ENCODE measurements at regions not wholly inside any gene's neighbourhood (a gene's known extent, or its start where the extent isn't known, plus 50 kb on each side); places are given as distances from the start of the nearest gene placed in this dataset.
"Not testable (repeated sequence)": the region's sequence is repeated elsewhere in the genome, so short reads cannot be mapped to it uniquely, and the experiment has no call there.

DNA sequence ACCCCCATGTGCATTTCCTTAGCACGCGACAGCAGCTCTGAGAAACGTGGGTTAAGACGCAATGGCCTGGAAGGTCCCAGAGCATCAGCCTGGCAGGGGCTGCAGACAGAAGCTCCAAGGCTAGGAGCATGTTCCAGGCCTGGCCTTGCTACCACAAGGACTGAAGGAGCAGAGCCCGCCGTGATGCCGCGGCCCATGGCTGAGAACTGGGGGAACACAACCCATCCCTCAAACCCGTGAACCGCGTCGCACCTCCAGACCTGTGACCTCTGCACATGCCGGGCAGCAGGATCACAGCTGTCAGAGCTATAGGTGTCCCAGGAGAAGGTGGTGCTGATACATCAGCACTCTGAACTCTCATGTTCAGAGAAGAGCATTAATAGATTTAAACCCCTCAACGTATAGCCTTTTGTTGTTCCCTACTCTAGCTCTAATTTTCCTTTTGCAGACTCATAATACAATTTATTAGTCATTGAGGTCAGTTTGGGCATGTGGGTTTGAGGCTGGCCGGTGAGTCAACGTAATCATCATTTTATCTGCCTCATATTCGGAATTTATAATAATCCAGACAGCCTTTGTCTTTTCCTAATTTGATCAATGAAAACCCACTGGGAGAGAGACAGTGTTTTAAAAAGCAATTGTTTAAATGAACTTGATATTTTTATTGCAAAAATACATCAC lies 222.5 kb upstream of the TCERG1L start:
- DNase-seq, result no peak

DNA sequence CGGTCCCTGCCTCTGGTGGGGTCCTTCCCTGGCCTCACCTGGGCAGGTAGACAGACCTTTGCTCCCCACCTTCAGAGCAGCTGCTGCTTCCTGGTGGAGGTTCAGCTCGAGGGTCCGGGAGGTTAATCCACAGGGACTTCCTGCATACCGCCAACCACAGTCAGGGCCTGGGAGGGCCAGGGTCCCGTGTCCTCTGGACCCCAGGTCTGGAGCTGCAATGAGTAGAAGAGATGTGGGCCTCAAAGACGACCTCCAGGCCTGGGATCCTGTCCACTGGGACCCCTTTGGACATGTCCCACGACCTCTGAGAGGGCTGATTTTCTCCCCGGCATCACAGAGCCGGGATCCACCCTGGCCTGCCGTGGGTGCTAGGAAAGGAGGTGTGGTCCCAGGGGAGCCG lies 223.3 kb upstream of the TCERG1L start:
- DNase-seq, result no peak

DNA sequence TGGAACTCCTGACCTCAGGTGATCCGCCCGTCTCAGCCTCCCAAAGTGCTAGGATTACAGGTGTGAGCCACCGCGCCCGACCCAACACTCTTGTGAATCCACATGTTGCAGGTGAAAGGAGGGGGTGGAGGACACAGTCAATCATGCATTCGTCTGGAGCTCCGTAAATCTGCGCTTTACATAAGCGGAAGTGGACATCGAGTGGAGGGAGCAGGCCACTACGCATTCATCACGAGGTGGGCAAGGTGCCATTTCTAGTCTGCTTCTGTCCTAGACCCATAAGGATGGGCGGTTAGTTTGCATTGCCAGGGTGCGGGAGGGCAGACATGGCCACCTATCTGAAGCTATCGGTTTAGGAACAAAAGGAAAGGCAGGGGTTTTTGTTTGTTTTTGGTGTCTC lies 225.2 kb upstream of the TCERG1L start:
- no peak for DNase-seq

DNA sequence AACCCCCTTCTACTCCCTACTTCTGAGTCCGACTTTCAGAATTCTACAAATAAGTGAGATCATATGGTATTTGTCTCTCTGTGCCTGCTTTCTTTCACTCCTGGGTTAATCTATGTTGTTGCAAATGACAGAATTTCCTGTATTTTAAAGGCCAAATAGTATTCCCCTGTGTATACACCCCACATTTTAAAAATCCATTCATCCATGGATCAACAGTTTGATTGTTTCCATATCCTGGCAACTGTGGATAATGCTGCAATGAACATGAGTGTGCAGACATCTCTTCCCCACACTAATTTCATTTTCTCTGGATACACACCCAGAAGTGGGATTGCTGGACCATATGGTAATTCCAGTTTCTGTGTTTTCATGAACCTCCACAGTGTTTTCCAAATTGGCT lies 225.8 kb upstream of the TCERG1L start:
- DNase-seq, result no peak

DNA sequence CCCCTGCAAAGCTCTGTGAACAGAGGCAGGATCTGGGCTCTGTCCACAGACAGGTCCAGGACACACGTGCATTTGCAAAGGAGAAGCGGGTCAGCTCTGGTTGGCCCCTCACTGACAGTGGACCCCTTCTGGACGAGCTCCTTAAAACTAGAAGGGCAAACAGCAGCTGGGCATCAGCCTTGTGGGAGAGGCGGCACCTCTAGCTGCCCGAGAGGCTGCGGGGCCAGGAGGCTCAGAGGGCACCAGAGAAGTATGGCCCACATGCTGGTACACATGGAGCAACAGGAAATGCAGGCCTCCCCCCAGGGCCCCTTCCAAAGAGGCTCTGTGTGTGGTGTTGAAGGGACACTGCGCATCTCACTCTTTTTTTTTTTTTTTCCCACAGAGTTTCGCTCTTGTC lies 233.0 kb upstream of the TCERG1L start:
- DNase-seq, result no peak

DNA sequence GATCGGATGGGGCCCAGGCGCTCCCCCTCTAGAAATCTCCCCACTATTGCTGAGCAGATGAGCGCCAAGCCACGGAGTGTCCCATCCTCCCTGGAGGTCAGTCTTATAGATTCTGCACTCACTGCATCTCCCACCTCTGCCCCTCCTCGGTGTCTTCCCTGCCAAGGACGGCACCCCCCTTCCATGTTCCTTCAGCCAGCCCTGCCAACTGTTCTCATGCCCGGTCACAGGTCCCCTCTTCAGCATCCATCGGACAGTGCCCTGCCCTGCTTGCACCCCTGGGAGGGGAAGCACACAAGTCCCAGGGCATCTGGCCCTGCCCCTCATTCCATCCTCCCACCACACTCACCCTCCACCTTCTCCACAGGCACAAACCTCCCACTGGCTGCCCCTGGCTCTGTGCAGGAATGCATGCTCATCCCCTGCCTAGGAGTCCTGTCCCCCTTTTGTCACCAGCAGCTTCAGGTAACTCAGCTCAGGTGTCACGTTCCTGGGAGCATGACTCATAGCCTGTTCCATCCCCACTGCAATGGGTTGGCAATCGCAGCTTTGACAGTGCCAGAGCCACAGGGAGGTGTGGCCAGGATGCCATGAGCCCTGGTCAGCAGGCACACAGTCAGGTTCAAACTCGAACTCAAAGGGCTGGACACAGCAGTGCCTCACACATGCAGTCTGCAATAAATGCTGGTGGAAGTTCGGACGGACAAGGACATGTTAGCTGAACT lies 234.7 kb upstream of the TCERG1L start:
- DNase-seq, result no peak

DNA sequence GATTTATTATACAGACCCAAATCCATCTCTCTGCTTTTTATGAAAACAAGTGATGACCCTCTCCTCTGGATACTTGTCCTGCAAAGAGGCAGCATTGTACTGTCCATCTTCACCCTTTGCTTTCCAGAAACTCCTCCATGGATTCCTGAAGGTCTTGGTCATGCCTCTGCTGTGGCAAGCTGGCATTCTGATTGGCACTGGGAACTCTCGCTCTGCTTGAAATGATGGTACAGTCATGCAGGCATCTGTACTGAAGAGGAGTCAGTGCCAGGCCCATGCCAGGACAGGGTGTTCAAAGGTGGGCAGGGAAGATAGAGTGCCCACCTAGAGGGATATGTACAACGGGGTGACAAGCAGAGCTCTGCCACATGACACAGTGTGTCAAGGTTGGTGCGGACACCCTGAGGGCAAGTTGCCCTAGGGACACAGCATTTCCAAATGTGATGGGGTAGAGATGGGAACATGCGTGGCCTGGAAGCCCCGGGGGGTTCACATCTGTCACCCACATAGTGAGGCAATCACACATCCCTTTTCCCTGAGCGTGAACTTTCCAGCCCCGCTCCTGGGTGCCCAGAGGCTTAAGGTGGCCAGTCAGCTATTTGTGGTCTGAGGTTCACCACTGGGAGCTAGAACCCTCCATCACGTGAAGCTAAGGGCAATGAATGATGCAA lies 235.7 kb upstream of the TCERG1L start:
- no peak for DNase-seq

DNA sequence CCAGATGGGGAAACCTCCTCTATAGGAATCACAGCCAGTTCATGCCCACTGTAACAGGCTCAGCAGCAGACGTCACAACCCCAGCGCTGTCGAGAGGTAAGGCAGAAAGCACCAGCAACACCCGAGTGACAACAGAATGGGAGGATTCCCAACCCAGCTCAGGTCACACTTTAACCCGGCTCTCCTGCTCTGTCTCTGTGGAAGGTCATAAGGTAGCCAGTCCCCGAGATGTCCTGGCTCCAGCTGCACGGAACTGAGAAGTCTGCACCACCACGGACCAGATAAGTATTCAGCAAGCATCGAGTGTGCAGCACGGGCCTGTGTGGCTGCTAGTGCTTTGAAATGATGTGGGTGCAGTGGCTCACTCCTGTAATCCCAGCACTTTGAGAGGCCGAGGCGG lies 236.7 kb upstream of the TCERG1L start:
- DNase-seq, result no peak

DNA sequence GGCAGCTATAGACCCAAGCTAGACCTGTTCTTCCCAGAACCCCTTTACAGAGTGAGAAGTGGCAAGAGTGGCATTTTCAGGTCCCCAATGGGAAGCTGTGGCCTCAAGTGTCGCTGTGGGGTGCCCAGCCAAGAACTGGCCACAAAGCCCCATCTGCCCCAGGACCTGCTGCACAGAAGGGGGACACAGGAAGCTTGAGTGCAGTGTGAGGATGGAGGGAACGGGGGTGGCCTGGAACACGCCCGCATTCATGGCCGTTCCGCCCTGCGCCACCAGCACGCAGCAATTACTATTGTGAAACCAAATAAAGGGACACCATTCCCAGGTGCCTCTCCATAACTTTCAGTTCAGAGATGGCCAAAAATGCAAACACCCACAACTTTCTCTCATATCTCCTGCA lies 237.6 kb upstream of the TCERG1L start:
- no peak for DNase-seq

DNA sequence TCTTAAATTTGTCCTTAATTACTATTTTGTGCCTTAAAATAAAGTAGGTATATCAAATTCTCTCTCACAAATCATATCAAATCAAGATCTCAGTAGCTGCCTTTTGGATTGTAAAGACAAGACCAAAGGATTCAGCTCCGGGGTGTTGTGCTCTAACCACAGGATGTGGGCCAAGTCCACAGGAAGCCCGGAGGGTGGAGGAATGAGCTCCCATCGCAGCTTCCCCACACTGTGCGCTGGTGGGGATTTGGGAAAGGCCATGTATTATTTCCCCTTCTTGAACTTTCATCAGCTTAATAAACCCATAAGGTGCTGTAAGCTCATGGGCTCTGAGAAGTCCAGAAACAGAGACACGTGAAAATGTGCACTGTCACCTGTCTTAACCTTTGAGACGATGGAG lies 241.6 kb upstream of the TCERG1L start:
- DNase-seq, result no peak

DNA sequence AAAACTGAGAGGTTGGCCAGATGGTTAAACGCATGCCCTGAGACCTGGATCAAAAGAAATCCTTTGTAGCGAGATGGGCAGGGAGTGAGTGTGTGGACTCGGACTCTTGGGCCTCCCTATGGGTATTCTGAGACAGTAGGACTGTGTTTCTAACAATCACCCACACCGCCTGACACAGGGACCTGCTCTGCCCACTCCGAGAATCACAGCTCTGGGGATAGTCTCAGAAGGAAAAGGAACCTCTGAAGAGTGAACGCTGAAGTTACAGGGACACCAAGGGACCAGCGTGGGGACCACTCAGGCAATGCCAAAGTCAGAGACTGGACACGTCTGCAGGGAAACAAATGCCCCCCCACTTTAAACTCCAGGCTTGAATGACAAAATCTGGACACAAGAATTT lies 242.1 kb upstream of the TCERG1L start:
- no peak for DNase-seq

DNA sequence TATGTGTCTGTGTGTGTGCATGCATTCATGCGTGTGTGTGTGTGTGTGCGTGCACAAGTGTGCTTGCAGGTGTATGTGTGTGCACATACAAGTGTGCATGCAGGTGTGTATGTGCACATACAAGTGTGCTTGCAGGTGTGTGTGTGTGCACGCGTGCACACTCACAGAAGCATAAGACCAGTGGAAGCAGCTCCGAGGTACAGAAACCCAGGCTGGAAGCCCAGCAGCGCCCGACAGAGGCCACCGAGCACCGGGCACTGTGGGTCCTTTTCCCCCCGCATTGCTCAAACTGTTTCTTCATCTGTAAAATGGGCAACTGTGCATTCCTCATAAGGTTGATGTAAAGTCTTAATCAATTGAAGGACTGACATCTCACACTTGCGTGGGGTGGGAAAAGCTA lies 243.3 kb upstream of the TCERG1L start:
- DNase-seq, result no peak

DNA sequence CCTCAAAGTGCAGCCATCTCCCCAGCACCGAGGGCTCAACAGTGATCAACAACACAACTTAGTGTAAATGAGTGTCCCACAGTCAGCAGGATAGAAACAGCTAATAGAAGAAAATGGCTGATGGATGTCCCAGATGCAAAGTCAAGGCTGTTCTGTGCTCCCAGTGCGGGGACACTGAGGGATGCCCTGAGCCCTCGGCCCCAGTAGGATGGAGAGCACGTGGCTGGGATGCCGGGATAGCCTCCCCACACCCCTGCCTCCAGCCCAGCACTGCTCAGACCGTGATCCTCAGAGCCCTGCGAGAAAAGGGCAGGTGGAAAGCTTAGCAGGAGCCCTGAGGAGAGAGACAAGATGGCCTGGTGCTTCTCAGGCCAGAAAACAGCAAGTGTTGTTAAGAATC lies 243.9 kb upstream of the TCERG1L start:
- no peak for DNase-seq

DNA sequence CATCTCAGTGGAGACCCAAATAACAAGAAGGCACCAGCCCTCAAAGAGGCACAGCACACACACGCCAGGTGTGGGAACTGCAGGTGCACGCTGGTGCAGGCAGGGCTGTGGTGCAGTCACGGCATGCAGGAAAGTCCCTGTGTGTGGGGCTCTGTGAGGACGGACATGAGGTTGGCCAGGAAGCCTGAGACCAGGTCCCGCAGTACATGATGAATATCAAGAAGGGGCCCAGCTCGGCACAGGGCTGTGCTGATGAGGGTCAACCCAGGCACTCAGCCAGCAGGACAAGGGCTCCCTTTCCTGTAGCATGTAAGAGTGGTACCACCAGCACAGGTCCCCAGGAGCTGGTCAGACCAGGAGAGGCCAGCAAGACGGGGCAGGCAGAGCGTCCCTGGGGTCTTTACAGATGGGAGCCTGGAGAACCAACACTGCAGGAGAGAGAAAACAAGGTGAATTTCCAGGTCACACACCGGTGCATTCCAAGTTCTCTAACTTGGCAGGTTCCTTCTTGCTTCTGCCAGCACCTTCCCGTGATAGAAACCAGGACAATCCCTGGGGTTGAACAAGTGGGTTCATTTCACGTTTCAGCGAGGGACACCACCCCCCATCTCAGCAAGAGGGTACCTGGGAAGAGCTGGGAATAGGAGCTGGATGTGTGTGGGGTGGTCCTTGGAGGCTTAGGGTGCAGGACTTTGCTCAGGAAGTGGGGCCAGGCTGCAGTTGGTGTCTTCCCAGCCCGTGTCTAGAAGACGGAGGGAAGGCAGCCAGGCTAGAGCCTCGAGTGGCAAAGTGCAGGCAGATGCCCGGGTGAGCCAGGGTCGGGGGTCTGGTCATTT lies 244.8 kb upstream of the TCERG1L start:
- DNase-seq, result no peak

DNA sequence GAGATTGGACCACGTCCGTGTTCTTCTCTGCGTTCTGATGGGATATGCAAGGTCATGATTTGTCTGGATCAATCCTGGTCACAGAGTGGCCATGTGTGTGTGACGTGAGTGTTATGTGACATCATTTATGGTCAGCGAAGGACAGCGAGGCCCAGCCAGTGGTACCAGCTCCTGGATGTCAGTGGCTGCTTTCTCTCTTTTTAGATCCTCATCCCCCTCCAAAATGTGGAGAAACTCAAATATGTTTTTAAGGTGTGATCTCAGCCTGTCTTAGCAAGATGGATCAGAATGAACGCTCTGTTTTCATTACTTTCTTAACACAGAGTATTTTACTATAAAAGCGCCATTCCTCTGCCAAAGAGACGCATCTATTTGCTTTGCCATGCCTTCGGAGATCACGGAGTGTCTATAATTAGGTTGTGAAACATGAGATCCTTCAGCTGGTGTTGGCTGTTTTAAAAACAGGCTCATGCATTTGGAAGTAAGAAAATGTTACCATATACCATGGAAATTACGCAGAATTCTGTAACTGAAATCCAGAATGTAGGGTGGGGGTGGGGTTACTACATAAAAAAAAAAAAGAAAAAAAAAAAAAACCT lies 245.5 kb upstream of the TCERG1L start:
- no peak for DNase-seq

DNA sequence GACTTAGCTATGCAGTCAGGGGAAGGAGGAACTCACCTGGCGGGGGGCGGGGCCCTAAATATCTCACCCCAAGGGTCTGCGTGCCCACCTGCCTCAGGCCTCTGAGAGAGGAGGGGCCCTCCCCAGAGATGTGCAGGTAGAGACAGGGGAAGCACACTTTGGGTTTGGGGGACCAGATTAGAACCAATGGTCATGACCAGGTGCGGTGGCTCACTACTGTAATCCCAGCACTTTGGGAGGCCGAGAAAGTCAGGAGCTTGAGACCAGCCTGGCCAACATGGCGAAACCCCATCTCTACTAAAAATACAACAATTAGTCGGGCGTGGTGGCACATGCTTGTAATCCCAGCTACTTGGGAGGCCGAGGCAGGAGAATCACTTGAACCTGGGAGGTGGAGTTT lies 246.4 kb upstream of the TCERG1L start:
- not testable (repeated sequence) for DNase-seq

DNA sequence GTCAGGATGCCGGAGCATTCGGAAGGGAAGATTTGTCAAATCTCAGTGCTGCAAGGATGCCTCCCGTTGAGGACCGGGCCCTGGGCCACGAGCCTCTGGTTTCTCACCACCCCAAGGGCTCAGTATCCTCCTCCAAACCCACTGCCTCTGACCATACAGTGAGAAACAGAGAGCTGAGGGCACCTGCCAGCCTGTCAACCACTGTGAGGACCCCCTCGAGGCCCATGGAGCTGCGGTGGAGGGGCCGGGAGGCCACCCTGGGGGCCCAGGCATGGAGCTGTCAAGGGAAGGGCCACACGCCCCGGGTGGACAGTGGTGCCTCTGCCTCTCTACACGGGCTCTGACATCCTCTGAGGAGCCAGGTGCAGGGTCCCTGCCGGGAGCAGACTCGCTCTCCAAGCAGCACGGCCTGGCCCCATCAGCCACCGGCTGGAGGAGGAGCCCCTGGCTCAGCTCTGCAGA lies 248.0 kb upstream of the TCERG1L start:
- DNase-seq, result no peak

DNA sequence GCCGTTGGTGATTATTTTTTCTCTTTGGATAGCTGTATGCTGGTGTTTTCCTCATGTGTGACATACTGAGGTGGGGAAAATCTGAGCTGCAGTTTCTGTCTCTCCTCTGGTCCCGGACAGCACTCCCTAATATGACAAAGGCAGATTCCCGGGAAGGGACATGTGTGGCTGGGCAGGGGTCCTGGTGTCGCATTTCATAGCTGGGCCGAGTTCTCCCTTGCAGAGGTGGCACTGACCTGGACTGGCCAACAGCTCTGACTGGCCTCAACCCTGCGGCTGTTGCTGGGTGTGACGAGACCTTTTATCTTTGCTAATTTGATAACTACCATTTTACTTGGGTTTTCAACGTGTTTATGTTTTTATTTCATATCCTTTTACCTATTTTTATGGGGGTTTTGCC lies 248.6 kb upstream of the TCERG1L start:
- no peak for DNase-seq

DNA sequence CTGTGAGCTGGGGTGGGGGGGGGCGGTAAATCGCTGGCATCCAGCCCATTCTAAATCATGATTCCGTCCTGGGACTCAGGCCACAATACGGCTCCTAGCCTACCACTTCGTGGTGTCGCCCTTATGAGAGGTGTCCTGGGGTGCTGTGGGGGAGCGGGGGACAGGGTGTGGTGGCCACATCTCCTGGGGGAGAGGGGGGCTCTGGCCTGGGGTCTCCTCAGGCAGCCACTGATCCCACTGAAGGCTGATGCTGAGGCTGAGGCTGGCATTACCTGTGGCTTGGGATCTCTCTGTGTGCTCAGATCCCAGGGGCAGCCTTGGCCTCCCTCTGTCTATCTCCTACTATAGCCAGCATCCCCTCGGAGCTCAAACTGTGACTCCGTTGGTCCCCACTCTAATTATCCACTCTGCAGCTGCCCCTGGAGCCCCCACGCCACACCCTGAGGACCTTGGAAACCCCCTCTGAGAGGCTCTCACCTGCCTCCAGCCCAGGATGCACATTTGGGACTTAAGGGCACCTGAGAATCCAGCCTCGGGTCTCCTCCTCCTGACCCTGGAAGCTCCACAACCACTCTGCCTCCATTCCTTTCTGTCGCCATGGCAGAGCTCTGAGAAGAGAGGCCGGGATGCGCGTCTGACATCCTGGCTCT lies 249.3 kb upstream of the TCERG1L start:
- no peak for DNase-seq

DNA sequence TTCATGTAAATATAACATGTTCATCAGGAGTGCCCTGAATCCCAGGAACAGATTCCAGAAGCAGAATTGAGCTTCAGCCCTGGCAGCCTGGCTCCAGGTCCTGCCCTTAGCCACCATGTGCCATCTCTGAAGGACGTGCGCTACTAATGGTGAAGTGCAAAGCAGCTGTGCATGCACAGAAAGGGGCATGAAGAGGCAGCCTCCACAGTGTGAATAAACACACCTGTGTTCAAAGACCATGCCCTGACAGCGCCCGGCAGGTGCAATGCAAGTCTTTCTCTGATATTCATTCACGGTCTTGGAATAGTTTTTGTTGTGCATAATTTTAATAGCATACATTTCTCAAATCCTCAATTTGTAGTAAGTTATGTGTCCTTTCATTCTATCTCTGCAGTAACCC lies 250.4 kb upstream of the TCERG1L start:
- DNase-seq, result no peak

DNA sequence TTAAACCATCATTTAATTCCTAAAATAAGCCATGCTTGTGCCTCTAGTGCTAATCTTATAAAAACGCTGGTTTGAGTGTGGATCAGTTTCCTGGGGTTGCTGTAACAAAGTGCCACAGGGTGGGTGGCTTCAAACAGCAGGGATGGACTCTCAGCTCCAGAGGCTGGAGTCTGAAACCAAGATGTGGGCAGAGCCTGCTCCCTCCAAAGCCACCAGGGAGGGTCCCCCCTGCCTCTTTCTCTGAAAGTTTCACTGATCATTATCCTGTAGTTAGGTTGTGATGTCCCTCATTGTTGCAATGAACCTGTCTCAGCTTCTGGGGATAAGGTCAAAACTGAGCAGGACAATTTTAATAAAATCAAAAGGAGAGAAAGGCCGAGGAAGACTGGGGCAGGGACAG lies 251.9 kb upstream of the TCERG1L start:
- no peak for DNase-seq
